Lung (tissue), 11 donors: ENCODE measurements at regions not wholly inside any gene's neighbourhood (a gene's known extent, or its start where the extent isn't known, plus 50 kb on each side); places are given as distances from the start of the nearest gene placed in this dataset.

ENCODE experiments used
- ATAC-seq: fragments of 200-7000 bp; cut with Tn5 transposase; one replicate; pipeline ENCODE4 v1.9.1; 2020; ENCODE audit warnings: moderate number of reproducible peaks; ENCODE audit not compliant: insufficient read depth, low FRiP score
- DNase-seq, 3 donors: peaks; one replicate each; pipeline ENCODE4 v3.0.0-alpha.2; 2013 to 2017
- H3K27ac ChIP-seq, 2 donors: one replicate each; pipeline ENCODE4 v1.5.1; 2013; ENCODE audit warnings: mild to moderate bottlenecking in 2 of 2, moderate library complexity in 2 of 2, control low read depth in 1 of 2, inconsistent platforms in 1 of 2, low read depth in 1 of 2, low read length in 1 of 2
- H3K27me3 ChIP-seq, 3 donors: one replicate each; pipeline ENCODE4 v1.5.1; 2013; ENCODE audit warnings: low read length in 2 of 3; ENCODE audit not compliant: control insufficient read depth in 3 of 3, insufficient read depth in 3 of 3
- H3K36me3 ChIP-seq, 4 donors: one replicate each; pipeline ENCODE4 v1.5.1; 2013; ENCODE audit warnings: low read length in 4 of 4, mild to moderate bottlenecking in 1 of 4, moderate library complexity in 1 of 4; ENCODE audit not compliant: control insufficient read depth in 4 of 4, insufficient read depth in 4 of 4
- H3K4me1 ChIP-seq, 5 donors: one replicate each; pipeline ENCODE4 v1.5.1; 2013; ENCODE audit warnings: low read length in 5 of 5, mild to moderate bottlenecking in 2 of 5, moderate library complexity in 1 of 5; ENCODE audit not compliant: control insufficient read depth in 5 of 5, insufficient read depth in 5 of 5
- H3K4me3 ChIP-seq: one replicate; pipeline ENCODE4 v1.5.1; 2013; ENCODE audit warnings: mild to moderate bottlenecking, control low read depth, moderate library complexity
- H3K9ac ChIP-seq, 2 donors: one replicate each; pipeline ENCODE4 v1.5.1; 2013; ENCODE audit warnings: low read length in 2 of 2, control low read depth in 1 of 2; ENCODE audit not compliant: insufficient read depth in 1 of 2
- H3K9me3 ChIP-seq, 4 donors: one replicate each; pipeline ENCODE4 v1.5.1; 2013; ENCODE audit warnings: low read length in 3 of 4, mild to moderate bottlenecking in 1 of 4, moderate library complexity in 1 of 4; ENCODE audit not compliant: control insufficient read depth in 4 of 4, insufficient read depth in 3 of 4
- CTCF ChIP-seq: IDR thresholded peaks from 2 replicates; pipeline ENCODE4 v1.5.1; 2012; ENCODE audit warnings: mild to moderate bottlenecking; ENCODE audit errors: control extremely low read depth, extremely low read depth
- WGBS, 2 donors: extraction: QIAGEN DNeasy Blood & Tissue Kit; methylation state at CpG; one replicate each; pipeline ENCODE4 v1.1.7; 2013; 5-methylcytosine and 5-hydroxymethylcytosine counted together
- donor health status: control.
- donor health status: control.
- donor health status: Bipolar disorder and iron deficiency.
- donor health status: healthy.
- donor health status: DM: yes; HTN: yes; CAD: no.

GRCh38 chr2:44866152-44866551 lies 75.3 kb upstream of the SIX3 start:
- no peak for TF ChIP-seq CTCF
- Histone ChIP-seq H3K27me3 (peaks cover 0 to 10% (median 6%) of the 10 kb centered on the region in 3 donors), H3K36me3 (no peaks in the 10 kb centered on the region), H3K4me3 (no peak overlapping the region), H3K9me3 (peaks cover 0 to 5% (median 0%) of the 10 kb centered on the region in 4 donors), H3K27ac (no peak overlapping the region), H3K9ac (no peak overlapping the region), H3K4me1 (no peaks in the 10 kb centered on the region)
- ATAC-seq (no peak), DNase-seq (peak in 2 of 3 donors; percentile 19 to 57)
- 75 to 87% methylated on average over 1 of the region's 1 CpG for WGBS, 2 donors

GRCh38 chr2:44869761-44870160 lies 71.7 kb upstream of the SIX3 start:
- no peak for TF ChIP-seq CTCF
- Histone ChIP-seq H3K4me3 (no peak overlapping the region), H3K9me3 (peaks cover 0 to 5% (median 0%) of the 10 kb centered on the region in 4 donors), H3K9ac (no peak overlapping the region), H3K27me3 (peaks cover 0 to 3% (median 2%) of the 10 kb centered on the region in 3 donors), H3K27ac (no peak overlapping the region), H3K36me3 (no peaks in the 10 kb centered on the region), H3K4me1 (no peaks in the 10 kb centered on the region)
- 54 to 61% methylated on average over 5 of the region's 5 CpGs for WGBS, 2 donors
- no peak for ATAC-seq
- no peak for DNase-seq

GRCh38 chr2:44877417-44877816 lies 64.1 kb upstream of the SIX3 start:
- TF ChIP-seq CTCF, result no peak
- ATAC-seq (no peak), DNase-seq (no peak)
- H3K36me3 ChIP-seq, result no peaks in the 10 kb centered on the region
- no peak overlapping the region for H3K9ac ChIP-seq
- WGBS, 2 donors, result 77 to 85% methylated on average over 7 of the region's 7 CpGs
- peaks cover 3 to 33% (median 8%) of the 10 kb centered on the region in 3 donors for H3K27me3 ChIP-seq
- no peak overlapping the region for H3K4me3 ChIP-seq
- H3K9me3 ChIP-seq, result peaks cover 0 to 2% (median under 1%) of the 10 kb centered on the region in 4 donors
- H3K27ac ChIP-seq, result no peak overlapping the region
- H3K4me1 ChIP-seq, result no peaks in the 10 kb centered on the region
